IPS DF 6.9 (cell line): ENCODE measurements at regions not wholly inside any gene's neighbourhood (a gene's known extent, or its start where the extent isn't known, plus 50 kb on each side); places are given as distances from the start of the nearest gene placed in this dataset.
"Not testable (repeated sequence)": the region's sequence is repeated elsewhere in the genome, so short reads cannot be mapped to it uniquely, and the experiment has no call there.

Experiments
- DNase-seq: peaks from one replicate; pipeline ENCODE4 v3.0.0-alpha.2; 2013; ENCODE audit warnings: low read depth, low spot score
- H3K27ac ChIP-seq: one replicate; pipeline ENCODE4 v1.5.1; 2013; ENCODE audit warnings: low read length, control low read depth
- H3K27me3 ChIP-seq: 2 replicates; pipeline ENCODE4 v1.6.1; 2013; ENCODE audit warnings: mild to moderate bottlenecking, low read length; ENCODE audit not compliant: control insufficient read depth, insufficient read depth
- H3K36me3 ChIP-seq: 2 replicates; pipeline ENCODE4 v1.6.1; 2013; ENCODE audit warnings: low read length; ENCODE audit not compliant: control insufficient read depth, insufficient read depth
- H3K4me1 ChIP-seq: 2 replicates; pipeline ENCODE4 v1.6.1; 2013; ENCODE audit warnings: low read length; ENCODE audit not compliant: control insufficient read depth, insufficient read depth
- H3K4me3 ChIP-seq: 2 replicates; pipeline ENCODE4 v1.5.1; 2013; ENCODE audit warnings: mild to moderate bottlenecking, low read length
- H3K9me3 ChIP-seq: 2 replicates; pipeline ENCODE4 v1.6.1; 2013; ENCODE audit warnings: low read length, inconsistent platforms; ENCODE audit not compliant: control insufficient read depth, insufficient read depth
- WGBS: extraction: QIAGEN DNeasy Blood & Tissue Kit; methylation state at CpG from one replicate; pipeline ENCODE4 v1.1.7; 2013; ENCODE audit warnings: mixed read lengths, missing lambda C conversion rate; ENCODE audit not compliant: insufficient read length, insufficient coverage; 5-methylcytosine and 5-hydroxymethylcytosine counted together

GRCh38 chr20:4635781-4636180 lies 50.5 kb upstream of the PRNP start:
- DNase-seq = no peak
- Histone ChIP-seq H3K36me3 (no peaks in the 10 kb centered on the region), H3K9me3 (no peaks in the 10 kb centered on the region), H3K4me3 (no peak overlapping the region), H3K27ac (no peak overlapping the region), H3K4me1 (no peaks in the 10 kb centered on the region), H3K27me3 (no peaks in the 10 kb centered on the region)
- no CpG with 5 or more reads among the region's 5 CpGs for WGBS

GRCh38 chr20:4635342-4635741 lies 50.9 kb upstream of the PRNP start:
- Histone ChIP-seq H3K4me3 (no peak overlapping the region), H3K4me1 (no peaks in the 10 kb centered on the region), H3K36me3 (no peaks in the 10 kb centered on the region), H3K27ac (no peak overlapping the region), H3K9me3 (no peaks in the 10 kb centered on the region), H3K27me3 (no peaks in the 10 kb centered on the region)
- DNase-seq = no peak
- WGBS = no CpG with 5 or more reads among the region's 1 CpG

GRCh38 chr20:4633780-4634179 lies 52.5 kb upstream of the PRNP start:
- DNase-seq = no peak
- Histone ChIP-seq H3K9me3 (no peaks in the 10 kb centered on the region), H3K4me1 (no peaks in the 10 kb centered on the region), H3K4me3 (no peak overlapping the region), H3K36me3 (no peaks in the 10 kb centered on the region), H3K27ac (no peak overlapping the region), H3K27me3 (no peaks in the 10 kb centered on the region)
- WGBS = no CpG with 5 or more reads among the region's 4 CpGs

- Histone ChIP-seq H3K9me3 (no peaks in the 10 kb centered on the region), H3K4me3 (no peak overlapping the region), H3K27me3 (no peaks in the 10 kb centered on the region), H3K36me3 (no peaks in the 10 kb centered on the region), H3K27ac (no peak overlapping the region), H3K4me1 (no peaks in the 10 kb centered on the region)
- no peak for DNase-seq
- WGBS = no CpG with 5 or more reads among the region's 3 CpGs
Observed at GRCh38 chr20:4633379-4633778, 52.9 kb upstream of the PRNP start.

- no peak for DNase-seq
- H3K4me1 ChIP-seq = no peaks in the 10 kb centered on the region
- H3K4me3 ChIP-seq = no peak overlapping the region
- H3K27me3 ChIP-seq = no peaks in the 10 kb centered on the region
- no peaks in the 10 kb centered on the region for H3K9me3 ChIP-seq
- H3K36me3 ChIP-seq = no peaks in the 10 kb centered on the region
- WGBS = no CpG with 5 or more reads among the region's 4 CpGs
- H3K27ac ChIP-seq = no peak overlapping the region
Observed at GRCh38 chr20:4632876-4633275, 53.4 kb upstream of the PRNP start.

GRCh38 chr20:4626228-4626627 lies 60.0 kb upstream of the PRNP start:
- no CpG with 5 or more reads among the region's 4 CpGs for WGBS

GRCh38 chr20:4625687-4626086 lies 60.6 kb upstream of the PRNP start:
- no peaks in the 10 kb centered on the region for H3K36me3 ChIP-seq
- H3K4me3 ChIP-seq = no peak overlapping the region
- no peaks in the 10 kb centered on the region for H3K27me3 ChIP-seq
- no CpG with 5 or more reads among the region's 5 CpGs for WGBS
- no peaks in the 10 kb centered on the region for H3K9me3 ChIP-seq
- no peaks in the 10 kb centered on the region for H3K4me1 ChIP-seq
- DNase-seq = no peak
- no peak overlapping the region for H3K27ac ChIP-seq

More at GRCh38 chr20:4626228-4626627, 60.0 kb upstream of the PRNP start:
- no peaks in the 10 kb centered on the region for H3K36me3 ChIP-seq
- no peaks in the 10 kb centered on the region for H3K9me3 ChIP-seq
- H3K4me3 ChIP-seq = no peak overlapping the region
- DNase-seq = no peak
- H3K27ac ChIP-seq = no peak overlapping the region
- no peaks in the 10 kb centered on the region for H3K4me1 ChIP-seq
- H3K27me3 ChIP-seq = no peaks in the 10 kb centered on the region

GRCh38 chr20:4624675-4625336 lies 61.5 kb upstream of the PRNP start:
- H3K36me3 ChIP-seq, H3K4me3 ChIP-seq, H3K27ac ChIP-seq, H3K27me3 ChIP-seq, H3K4me1 ChIP-seq, H3K9me3 ChIP-seq, DNase-seq: not testable (repeated sequence)
- WGBS = no CpG with 5 or more reads among the region's 11 CpGs

GRCh38 chr20:4619144-4619543 lies 67.1 kb upstream of the PRNP start:
- H3K27ac ChIP-seq, DNase-seq, H3K4me1 ChIP-seq, H3K9me3 ChIP-seq, H3K27me3 ChIP-seq, H3K4me3 ChIP-seq, H3K36me3 ChIP-seq: not testable (repeated sequence)
- WGBS = no CpG with 5 or more reads among the region's 4 CpGs

- Histone ChIP-seq H3K27ac (no peak overlapping the region), H3K9me3 (no peaks in the 10 kb centered on the region), H3K4me3 (no peak overlapping the region), H3K27me3 (no peaks in the 10 kb centered on the region), H3K4me1 (no peaks in the 10 kb centered on the region), H3K36me3 (no peaks in the 10 kb centered on the region)
- WGBS = no CpG with 5 or more reads among the region's 6 CpGs
- DNase-seq = no peak
Observed at GRCh38 chr20:4617484-4617883, 68.8 kb upstream of the PRNP start.

GRCh38 chr20:4617019-4617418 lies 69.2 kb upstream of the PRNP start:
- Histone ChIP-seq H3K27me3 (no peaks in the 10 kb centered on the region), H3K4me3 (no peak overlapping the region), H3K9me3 (no peaks in the 10 kb centered on the region), H3K27ac (no peak overlapping the region), H3K4me1 (no peaks in the 10 kb centered on the region), H3K36me3 (no peaks in the 10 kb centered on the region)
- DNase-seq = no peak
- WGBS = no CpG with 5 or more reads among the region's 2 CpGs
